Mesodermal cell (in vitro differentiated cells): ENCODE measurements at regions not wholly inside any gene's neighbourhood (a gene's known extent, or its start where the extent isn't known, plus 50 kb on each side); places are given as distances from the start of the nearest gene placed in this dataset.

Experiments
- H3K27ac ChIP-seq: 2 replicates; pipeline ENCODE4 v1.7.0; 2013; ENCODE audit warnings: mild to moderate bottlenecking, low read depth, low read length, moderate library complexity; ENCODE audit not compliant: severe bottlenecking
- H3K36me3 ChIP-seq: 2 replicates; pipeline ENCODE4 v1.7.1; 2013; ENCODE audit warnings: mild to moderate bottlenecking, low read length, moderate library complexity; ENCODE audit not compliant: control insufficient read depth, insufficient read depth
- H3K4me1 ChIP-seq: one replicate; pipeline ENCODE4 v1.7.1; 2013; ENCODE audit warnings: mild to moderate bottlenecking, low read length; ENCODE audit not compliant: insufficient read depth, control insufficient read depth, poor library complexity, severe bottlenecking
- H3K4me3 ChIP-seq: 2 replicates; pipeline ENCODE4 v1.7.0; 2013; ENCODE audit warnings: low read length, control low read depth, mild to moderate bottlenecking; ENCODE audit not compliant: insufficient read depth, poor library complexity, severe bottlenecking; ENCODE audit errors: extremely low read depth
- H3K9me3 ChIP-seq: 2 replicates; pipeline ENCODE4 v1.7.1; 2013; ENCODE audit warnings: mild to moderate bottlenecking, low read length, moderate library complexity; ENCODE audit not compliant: control insufficient read depth
- WGBS, 2 experiments: methylation state at CpG; one replicate each; pipeline ENCODE4 v1.1.5; 2013; ENCODE audit warnings: missing lambda C conversion rate in 2 of 2; ENCODE audit not compliant: insufficient coverage in 2 of 2; 5-methylcytosine and 5-hydroxymethylcytosine counted together

- Histone ChIP-seq H3K4me3 (no peak overlapping the region), H3K4me1 (peaks cover 4% of the 10 kb centered on the region), H3K9me3 (no peaks in the 10 kb centered on the region), H3K36me3 (no peaks in the 10 kb centered on the region), H3K27ac (no peak overlapping the region)
- WGBS, 2 experiments: 85 to 92% methylated on average over 18 to 19 of the region's 20 CpGs
Observed at GRCh38 chr22:20654343-20655208, 119.3 kb upstream of the SERPIND1 start.

DNA sequence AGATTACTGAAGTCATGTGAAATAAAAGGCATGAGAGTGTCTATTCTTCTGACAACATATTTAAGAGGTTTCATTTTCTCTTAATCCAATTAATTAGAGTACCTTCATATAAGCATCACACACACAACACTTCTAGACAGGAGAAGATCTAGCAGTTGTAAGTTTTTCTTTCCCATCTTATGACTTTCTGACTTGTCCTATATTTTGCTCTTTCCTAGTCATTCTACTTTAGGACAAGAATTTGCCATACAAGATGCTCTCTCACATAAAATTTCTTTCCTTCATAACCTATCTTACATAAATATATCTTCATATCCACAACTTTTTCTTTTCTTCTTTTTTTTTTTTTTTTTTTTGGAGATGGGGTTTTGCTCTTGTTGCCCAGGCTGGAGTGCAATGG lies 118.3 kb upstream of the SERPIND1 start:
- Histone ChIP-seq H3K4me1 (peaks cover 4% of the 10 kb centered on the region), H3K36me3 (no peaks in the 10 kb centered on the region), H3K4me3 (no peak overlapping the region), H3K9me3 (no peaks in the 10 kb centered on the region), H3K27ac (no peak overlapping the region)

DNA sequence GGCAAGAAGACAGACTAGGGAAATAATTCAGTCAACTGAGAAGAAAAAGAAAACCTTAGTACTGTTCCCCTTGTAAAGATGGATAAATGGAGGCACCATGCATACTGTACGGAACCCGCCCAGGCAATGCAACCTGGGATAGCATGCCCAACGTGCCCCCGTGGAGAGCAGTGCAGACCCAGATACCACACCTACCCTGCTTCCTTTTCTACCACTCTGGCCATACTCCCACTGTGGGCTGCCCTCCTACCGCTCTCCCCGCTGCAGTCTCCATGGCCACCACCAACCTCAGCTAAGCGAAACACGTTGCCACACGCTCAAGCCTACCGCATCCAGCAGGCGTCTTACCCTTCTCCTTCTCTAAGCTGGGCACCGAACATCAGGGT lies 117.4 kb upstream of the SERPIND1 start:
- Histone ChIP-seq H3K4me3 (no peak overlapping the region), H3K9me3 (no peaks in the 10 kb centered on the region), H3K36me3 (no peaks in the 10 kb centered on the region), H3K4me1 (peaks cover 1% of the 10 kb centered on the region), H3K27ac (no peak overlapping the region)
- WGBS, 2 experiments: 95 to 99% methylated on average over 10 to 12 of the region's 12 CpGs

DNA sequence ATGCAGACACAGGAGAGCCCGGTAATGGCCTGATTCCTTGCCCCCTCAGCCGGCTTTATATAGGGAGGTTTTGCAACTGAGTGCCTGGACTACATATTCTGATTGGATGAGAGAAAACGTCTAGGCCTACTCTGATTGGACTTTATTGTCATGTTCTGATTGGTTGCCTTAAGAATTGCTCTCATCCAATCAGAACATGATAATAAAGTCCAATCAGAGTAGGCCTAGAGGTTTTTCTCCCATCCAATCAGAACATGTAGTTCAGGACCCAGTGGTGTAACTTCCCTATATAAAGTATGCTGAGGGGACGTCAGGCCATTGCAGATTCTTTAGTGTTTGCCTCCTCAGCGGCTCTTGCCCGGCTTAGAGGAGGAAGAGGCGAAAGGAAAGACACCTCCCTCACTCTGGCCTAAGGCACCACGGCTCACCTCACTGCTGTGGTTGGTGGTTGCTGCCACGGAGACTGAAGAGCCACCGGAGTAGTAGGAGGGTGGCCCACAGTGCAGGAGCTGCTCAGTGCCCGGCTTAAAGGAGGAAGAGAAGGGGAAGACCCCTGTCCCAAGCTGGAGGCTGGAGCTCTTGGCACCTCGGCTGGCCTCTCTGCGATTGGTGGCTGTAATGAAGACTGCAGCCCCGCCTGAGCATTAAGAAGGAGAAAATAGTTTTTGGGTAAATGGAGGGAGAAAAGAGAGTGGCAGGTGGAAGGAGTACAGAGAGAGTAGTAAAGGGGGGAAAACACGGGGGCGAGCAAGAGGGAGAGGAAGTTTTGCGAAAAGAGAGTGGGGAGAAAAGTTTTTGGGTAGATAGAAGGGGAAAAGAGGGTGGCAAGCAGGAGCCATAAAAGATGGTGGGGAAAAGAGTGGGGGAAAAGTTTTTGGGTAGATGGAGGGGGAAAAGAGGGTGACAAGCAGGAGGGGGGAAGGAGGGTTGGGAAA lies 116.7 kb upstream of the SERPIND1 start:
- Histone ChIP-seq H3K4me1 (no peaks in the 10 kb centered on the region), H3K36me3 (no peaks in the 10 kb centered on the region), H3K27ac (no peak overlapping the region), H3K9me3 (no peaks in the 10 kb centered on the region), H3K4me3 (no peak overlapping the region)
- WGBS, 2 experiments: 91 to 93% methylated on average over 13 to 16 of the region's 17 CpGs
